HG03520 (cell line): ENCODE measurements at regions not wholly inside any gene's neighbourhood (a gene's known extent, or its start where the extent isn't known, plus 50 kb on each side); places are given as distances from the start of the nearest gene placed in this dataset.
"Not testable (repeated sequence)": the region's sequence is repeated elsewhere in the genome, so short reads cannot be mapped to it uniquely, and the experiment has no call there.

Source experiments
- ATAC-seq: cut with Tn5 transposase; IDR thresholded peaks from one replicate; pipeline ENCODE4 v1.9.1; 2021; ENCODE audit warnings: mild to moderate bottlenecking, moderate library complexity; ENCODE audit not compliant: unreplicated experiment

DNA sequence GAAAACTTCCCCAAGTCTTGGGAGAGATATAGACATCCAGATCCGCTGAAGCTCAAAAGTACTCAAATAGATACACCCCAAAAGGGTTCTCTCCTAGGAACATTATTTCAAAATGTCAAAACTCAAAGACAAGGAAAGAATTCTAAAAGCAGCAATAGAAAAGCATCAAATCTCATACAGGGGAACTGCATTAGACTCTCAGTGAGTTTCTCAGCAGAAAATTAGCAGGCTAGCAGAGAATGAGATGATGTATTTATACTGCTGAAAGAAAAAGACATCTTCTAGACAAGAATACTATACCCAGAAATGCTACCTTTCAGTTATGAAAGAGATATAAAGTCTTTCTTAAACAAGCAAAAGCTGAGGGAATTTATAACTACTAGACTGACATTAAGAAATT, 75.5 kb upstream of the RIMS1 start:
- no peak for ATAC-seq

DNA sequence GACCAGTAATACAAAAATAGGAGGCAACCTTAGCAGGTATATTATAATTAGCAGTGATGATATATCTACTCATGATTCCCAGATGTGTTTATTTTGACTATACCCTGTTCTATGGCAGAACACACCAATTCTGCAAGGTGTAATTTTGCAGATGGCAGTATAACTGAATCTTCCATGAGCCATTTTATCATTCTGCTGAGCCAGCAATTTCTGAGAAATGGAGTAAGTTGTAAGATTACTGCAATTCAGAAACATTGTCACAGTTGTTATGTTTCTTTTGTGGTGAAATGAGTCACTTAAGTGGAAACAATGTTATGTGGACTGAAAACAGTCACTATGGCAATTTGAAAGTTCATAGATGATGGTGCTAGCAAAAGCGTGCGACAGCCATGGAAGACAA, 63.7 kb upstream of the RIMS1 start:
- no peak for ATAC-seq

DNA sequence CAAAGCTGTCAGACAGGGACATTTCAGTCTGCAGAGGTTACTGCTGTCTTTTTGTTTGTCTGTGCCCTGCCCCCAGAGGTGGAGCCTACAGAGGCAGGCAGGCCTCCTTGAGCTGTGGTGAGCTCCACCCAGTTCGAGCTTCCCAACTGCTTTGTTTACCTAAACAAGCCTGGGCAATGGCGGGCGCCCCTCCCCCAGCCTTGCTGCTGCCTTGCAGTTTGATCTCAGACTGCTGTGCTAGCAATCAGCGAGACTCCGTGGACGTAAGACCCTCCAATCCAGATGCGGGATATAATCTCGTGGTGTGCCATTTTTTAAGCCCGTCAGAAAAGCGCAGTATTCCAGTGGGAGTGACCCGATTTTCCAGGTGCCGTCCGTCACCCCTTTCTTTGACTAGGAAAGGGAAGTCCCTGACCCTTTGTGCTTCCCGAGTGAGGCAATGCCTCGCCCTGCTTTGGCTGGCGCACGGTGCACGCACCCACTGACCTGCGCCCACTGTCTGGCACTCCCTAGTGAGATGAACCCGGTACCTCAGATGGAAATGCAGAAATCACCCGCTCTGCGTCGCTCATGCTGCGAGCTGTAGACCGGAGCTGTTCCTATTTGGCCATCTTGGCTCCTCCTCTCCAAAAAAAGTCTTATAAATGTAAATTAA, 54.1 kb upstream of the RIMS1 start:
- ATAC-seq = not testable (repeated sequence)
